ENCODE measurements at regions not wholly inside any gene's neighbourhood (a gene's known extent, or its start where the extent isn't known, plus 50 kb on each side); places are given as distances from the start of the nearest gene placed in this dataset.

DNA sequence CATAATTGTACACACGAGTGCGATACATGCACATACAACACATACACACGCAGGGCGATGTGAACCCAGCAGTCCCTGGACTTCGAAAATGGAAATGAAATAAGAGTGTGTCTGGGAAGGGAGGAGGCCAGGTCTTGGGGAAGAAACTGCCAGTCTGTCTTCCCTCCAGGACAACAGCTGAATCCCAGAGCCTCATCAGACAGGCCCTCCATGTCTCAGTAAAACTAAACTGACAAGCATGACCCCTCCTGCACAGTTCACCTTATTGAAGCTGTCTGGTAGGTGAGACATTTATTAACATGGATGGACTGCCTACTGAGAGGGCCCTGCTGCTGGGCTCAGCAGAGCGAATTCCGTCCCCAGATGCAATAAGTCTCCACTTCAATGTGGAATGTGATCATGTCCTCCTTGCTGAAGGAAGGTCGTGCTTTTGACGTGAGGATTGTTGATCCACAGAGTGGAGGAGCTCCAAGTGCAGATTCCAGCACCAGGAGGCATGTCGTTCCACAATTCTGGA is 117.4 kb downstream of the SOX9 start:
- TF ChIP-seq CTCF (conservative IDR thresholded peaks at IDR 0.05; ENCODE audit: low read depth in 2 of 2) = no peak
- TF ChIP-seq, protein P1, sequence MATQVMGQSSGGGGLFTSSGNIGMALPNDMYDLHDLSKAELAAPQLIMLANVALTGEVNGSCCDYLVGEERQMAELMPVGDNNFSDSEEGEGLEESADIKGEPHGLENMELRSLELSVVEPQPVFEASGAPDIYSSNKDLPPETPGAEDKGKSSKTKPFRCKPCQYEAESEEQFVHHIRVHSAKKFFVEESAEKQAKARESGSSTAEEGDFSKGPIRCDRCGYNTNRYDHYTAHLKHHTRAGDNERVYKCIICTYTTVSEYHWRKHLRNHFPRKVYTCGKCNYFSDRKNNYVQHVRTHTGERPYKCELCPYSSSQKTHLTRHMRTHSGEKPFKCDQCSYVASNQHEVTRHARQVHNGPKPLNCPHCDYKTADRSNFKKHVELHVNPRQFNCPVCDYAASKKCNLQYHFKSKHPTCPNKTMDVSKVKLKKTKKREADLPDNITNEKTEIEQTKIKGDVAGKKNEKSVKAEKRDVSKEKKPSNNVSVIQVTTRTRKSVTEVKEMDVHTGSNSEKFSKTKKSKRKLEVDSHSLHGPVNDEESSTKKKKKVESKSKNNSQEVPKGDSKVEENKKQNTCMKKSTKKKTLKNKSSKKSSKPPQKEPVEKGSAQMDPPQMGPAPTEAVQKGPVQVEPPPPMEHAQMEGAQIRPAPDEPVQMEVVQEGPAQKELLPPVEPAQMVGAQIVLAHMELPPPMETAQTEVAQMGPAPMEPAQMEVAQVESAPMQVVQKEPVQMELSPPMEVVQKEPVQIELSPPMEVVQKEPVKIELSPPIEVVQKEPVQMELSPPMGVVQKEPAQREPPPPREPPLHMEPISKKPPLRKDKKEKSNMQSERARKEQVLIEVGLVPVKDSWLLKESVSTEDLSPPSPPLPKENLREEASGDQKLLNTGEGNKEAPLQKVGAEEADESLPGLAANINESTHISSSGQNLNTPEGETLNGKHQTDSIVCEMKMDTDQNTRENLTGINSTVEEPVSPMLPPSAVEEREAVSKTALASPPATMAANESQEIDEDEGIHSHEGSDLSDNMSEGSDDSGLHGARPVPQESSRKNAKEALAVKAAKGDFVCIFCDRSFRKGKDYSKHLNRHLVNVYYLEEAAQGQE (IDR thresholded peaks at IDR 0.05; ENCODE audit: unreplicated experiment) = no peak
- no peak for TF ChIP-seq EZH2 (IDR thresholded peaks at IDR 0.05; ENCODE audit: low read depth, unreplicated experiment)
- no peak for TF ChIP-seq POLR2AphosphoS5 (IDR thresholded peaks at IDR 0.05; ENCODE audit: low read depth)
- TF ChIP-seq ZNF331 (CRISPR knock-in tag; IDR thresholded peaks at IDR 0.05; ENCODE audit: low read depth) = no peak
- no peak for TF ChIP-seq CREB1 (CRISPR knock-in tag; IDR thresholded peaks at IDR 0.05; ENCODE audit: low read depth)
- TF ChIP-seq EZH2phosphoT487 (IDR thresholded peaks at IDR 0.05; ENCODE audit: unreplicated experiment) = no peak

All from GM23338 (cell line).